Thyroid gland (tissue), 4 donors: ENCODE measurements at regions not wholly inside any gene's neighbourhood (a gene's known extent, or its start where the extent isn't known, plus 50 kb on each side); places are given as distances from the start of the nearest gene placed in this dataset.

Experiments
- POLR2A ChIP-seq, 2 donors: fragments of 450-650 bp; IDR thresholded peaks; one replicate each; pipeline ENCODE4 v1.6.1; 2017; ENCODE audit warnings: antibody characterized with exemption in 2 of 2, mild to moderate bottlenecking in 2 of 2, moderate library complexity in 1 of 2
- TF ChIP-seq, protein P1 (sequence below), 6 experiments: fragments of 200-600 bp in 3 of 6; fragments of 450-650 bp in 3 of 6; sonication (generic) in 3 of 6; IDR thresholded peaks; one replicate each; pipeline ENCODE4 v1.5.1; 2016 to 2019; ENCODE audit warnings: antibody characterized with exemption in 6 of 6, mild to moderate bottlenecking in 2 of 6, inconsistent platforms in 1 of 6, moderate library complexity in 1 of 6

- TF ChIP-seq, protein P1, sequence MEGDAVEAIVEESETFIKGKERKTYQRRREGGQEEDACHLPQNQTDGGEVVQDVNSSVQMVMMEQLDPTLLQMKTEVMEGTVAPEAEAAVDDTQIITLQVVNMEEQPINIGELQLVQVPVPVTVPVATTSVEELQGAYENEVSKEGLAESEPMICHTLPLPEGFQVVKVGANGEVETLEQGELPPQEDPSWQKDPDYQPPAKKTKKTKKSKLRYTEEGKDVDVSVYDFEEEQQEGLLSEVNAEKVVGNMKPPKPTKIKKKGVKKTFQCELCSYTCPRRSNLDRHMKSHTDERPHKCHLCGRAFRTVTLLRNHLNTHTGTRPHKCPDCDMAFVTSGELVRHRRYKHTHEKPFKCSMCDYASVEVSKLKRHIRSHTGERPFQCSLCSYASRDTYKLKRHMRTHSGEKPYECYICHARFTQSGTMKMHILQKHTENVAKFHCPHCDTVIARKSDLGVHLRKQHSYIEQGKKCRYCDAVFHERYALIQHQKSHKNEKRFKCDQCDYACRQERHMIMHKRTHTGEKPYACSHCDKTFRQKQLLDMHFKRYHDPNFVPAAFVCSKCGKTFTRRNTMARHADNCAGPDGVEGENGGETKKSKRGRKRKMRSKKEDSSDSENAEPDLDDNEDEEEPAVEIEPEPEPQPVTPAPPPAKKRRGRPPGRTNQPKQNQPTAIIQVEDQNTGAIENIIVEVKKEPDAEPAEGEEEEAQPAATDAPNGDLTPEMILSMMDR (IDR thresholded peaks at IDR 0.05): no peak
- no peak for TF ChIP-seq POLR2A (IDR thresholded peaks at IDR 0.05)
These were observed 507.3 kb upstream of the LRRTM4 start for GRCh38 chr2:78029392-78029995.
